SK-N-MC (cell line): ENCODE measurements at regions not wholly inside any gene's neighbourhood (a gene's known extent, or its start where the extent isn't known, plus 50 kb on each side); places are given as distances from the start of the nearest gene placed in this dataset.

Experiments
- EZH2 ChIP-seq: fragments of 200-600 bp; sonication (generic); IDR thresholded peaks from one replicate; pipeline ENCODE4 v1.6.1; 2017; ENCODE audit warnings: antibody characterized with exemption
- POLR2AphosphoS5 ChIP-seq: IDR thresholded peaks from 2 replicates; pipeline ENCODE4 v1.6.1; 2012; ENCODE audit warnings: mild to moderate bottlenecking, low read depth, low read length, borderline replicate concordance

- no peak for TF ChIP-seq EZH2
- no peak for TF ChIP-seq POLR2AphosphoS5
These were observed 250.2 kb downstream of the NPHP4 start for GRCh38 chr1:5742032-5742431.
